ENCODE measurements at regions not wholly inside any gene's neighbourhood (a gene's known extent, or its start where the extent isn't known, plus 50 kb on each side); places are given as distances from the start of the nearest gene placed in this dataset.
"Not testable (repeated sequence)": the region's sequence is repeated elsewhere in the genome, so short reads cannot be mapped to it uniquely, and the experiment has no call there.

DNA sequence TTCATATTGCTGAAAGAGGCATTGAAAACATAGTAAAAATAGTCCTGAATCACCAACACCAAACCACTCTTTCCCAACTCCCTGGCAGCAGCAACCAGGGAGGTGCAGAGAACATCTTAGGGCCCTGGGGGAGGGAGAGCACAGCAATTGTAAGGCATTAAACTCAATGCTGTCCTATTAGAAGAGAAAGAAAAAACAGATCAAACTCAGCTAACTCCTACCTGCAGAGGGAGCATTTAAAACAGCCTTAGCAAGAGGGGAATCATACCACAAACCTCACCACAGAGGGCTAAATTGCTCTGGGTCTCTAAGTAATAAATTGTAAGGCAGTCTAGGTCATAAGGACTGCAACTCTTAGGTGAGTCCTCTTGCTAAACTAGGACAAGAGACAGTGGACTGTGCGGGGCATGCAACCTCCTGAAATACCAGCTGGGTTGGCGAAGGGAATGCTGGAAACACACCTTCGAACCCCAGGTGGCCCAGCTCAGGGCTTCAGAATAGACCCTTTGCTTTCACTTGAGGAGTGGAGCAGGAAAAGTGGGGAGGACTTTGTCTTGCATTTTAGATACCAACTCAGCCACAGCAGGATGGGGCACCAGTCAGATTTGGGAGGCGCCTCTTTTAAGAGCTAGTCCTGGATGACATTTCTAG, 697.1 kb upstream of the FAT3 start:
- H3K27me3 Mint-ChIP-seq (ENCODE audit: unreplicated experiment) = no peaks in the 10 kb centered on the region
- H3K27ac Mint-ChIP-seq (ENCODE audit: unreplicated experiment) = no peak overlapping the region
- no peaks in the 10 kb centered on the region for H3K9me3 Mint-ChIP-seq (ENCODE audit: unreplicated experiment)
- DNase-seq (ENCODE audit: low spot score) = no peak
- H3K4me1 Mint-ChIP-seq (ENCODE audit: unreplicated experiment) = no peaks in the 10 kb centered on the region
- H3K4me3 Mint-ChIP-seq (ENCODE audit: unreplicated experiment) = no peak overlapping the region
- H3K36me3 Mint-ChIP-seq (ENCODE audit: low read depth, unreplicated experiment) = no peaks in the 10 kb centered on the region
- TF ChIP-seq, protein P1, sequence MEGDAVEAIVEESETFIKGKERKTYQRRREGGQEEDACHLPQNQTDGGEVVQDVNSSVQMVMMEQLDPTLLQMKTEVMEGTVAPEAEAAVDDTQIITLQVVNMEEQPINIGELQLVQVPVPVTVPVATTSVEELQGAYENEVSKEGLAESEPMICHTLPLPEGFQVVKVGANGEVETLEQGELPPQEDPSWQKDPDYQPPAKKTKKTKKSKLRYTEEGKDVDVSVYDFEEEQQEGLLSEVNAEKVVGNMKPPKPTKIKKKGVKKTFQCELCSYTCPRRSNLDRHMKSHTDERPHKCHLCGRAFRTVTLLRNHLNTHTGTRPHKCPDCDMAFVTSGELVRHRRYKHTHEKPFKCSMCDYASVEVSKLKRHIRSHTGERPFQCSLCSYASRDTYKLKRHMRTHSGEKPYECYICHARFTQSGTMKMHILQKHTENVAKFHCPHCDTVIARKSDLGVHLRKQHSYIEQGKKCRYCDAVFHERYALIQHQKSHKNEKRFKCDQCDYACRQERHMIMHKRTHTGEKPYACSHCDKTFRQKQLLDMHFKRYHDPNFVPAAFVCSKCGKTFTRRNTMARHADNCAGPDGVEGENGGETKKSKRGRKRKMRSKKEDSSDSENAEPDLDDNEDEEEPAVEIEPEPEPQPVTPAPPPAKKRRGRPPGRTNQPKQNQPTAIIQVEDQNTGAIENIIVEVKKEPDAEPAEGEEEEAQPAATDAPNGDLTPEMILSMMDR (IDR thresholded peaks at IDR 0.05; ENCODE audit: unreplicated experiment) = no peak

GRCh38 chr11:91513734-91514133, 710.9 kb upstream of the FAT3 start:
- Mint-ChIP-seq H3K9me3 (ENCODE audit: unreplicated experiment) (no peaks in the 10 kb centered on the region), H3K4me1 (ENCODE audit: unreplicated experiment) (no peaks in the 10 kb centered on the region), H3K27ac (ENCODE audit: unreplicated experiment) (no peak overlapping the region), H3K4me3 (ENCODE audit: unreplicated experiment) (no peak overlapping the region), H3K27me3 (ENCODE audit: unreplicated experiment) (no peaks in the 10 kb centered on the region), H3K36me3 (ENCODE audit: low read depth, unreplicated experiment) (no peaks in the 10 kb centered on the region)
- no peak for DNase-seq (ENCODE audit: low spot score)
- TF ChIP-seq, protein P1 (IDR thresholded peaks at IDR 0.05; ENCODE audit: unreplicated experiment) = no peak

- Mint-ChIP-seq H3K27me3 (ENCODE audit: unreplicated experiment) (no peaks in the 10 kb centered on the region), H3K4me1 (ENCODE audit: unreplicated experiment) (no peaks in the 10 kb centered on the region), H3K36me3 (ENCODE audit: low read depth, unreplicated experiment) (no peaks in the 10 kb centered on the region), H3K27ac (ENCODE audit: unreplicated experiment) (no peak overlapping the region), H3K9me3 (ENCODE audit: unreplicated experiment) (no peaks in the 10 kb centered on the region), H3K4me3 (ENCODE audit: unreplicated experiment) (no peak overlapping the region)
- DNase-seq (ENCODE audit: low spot score) = no peak
- TF ChIP-seq, protein P1 (IDR thresholded peaks at IDR 0.05; ENCODE audit: unreplicated experiment) = no peak
These were observed 726.8 kb upstream of the FAT3 start for GRCh38 chr11:91497847-91498246.

DNA sequence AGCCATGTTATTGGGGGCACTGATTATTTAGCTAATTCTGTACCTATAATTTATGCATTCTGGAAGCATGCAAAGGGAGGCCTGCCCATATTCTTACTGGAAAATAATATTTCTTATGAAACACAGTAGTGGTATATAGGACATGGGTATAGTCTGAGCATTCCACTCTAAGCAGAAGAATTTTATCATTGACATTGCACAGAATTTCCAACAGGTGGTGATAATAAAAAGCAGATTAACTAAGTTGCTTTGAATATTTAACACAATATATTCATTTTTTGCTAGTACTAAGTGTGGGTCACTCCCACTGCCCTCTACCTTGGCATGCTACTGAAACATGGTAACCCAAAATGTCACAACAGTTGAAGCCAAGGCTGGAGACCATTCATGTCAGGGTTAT, 728.8 kb upstream of the FAT3 start:
- no peak for DNase-seq (ENCODE audit: low spot score)

GRCh38 chr11:91489989-91490388, 734.6 kb upstream of the FAT3 start:
- H3K27me3 Mint-ChIP-seq (ENCODE audit: unreplicated experiment) = no peaks in the 10 kb centered on the region
- no peaks in the 10 kb centered on the region for H3K36me3 Mint-ChIP-seq (ENCODE audit: low read depth, unreplicated experiment)
- no peaks in the 10 kb centered on the region for H3K9me3 Mint-ChIP-seq (ENCODE audit: unreplicated experiment)
- DNase-seq (ENCODE audit: low spot score) = no peak
- no peak overlapping the region for H3K27ac Mint-ChIP-seq (ENCODE audit: unreplicated experiment)
- TF ChIP-seq, protein P1 (IDR thresholded peaks at IDR 0.05; ENCODE audit: unreplicated experiment) = no peak
- H3K4me1 Mint-ChIP-seq (ENCODE audit: unreplicated experiment) = no peaks in the 10 kb centered on the region
- no peak overlapping the region for H3K4me3 Mint-ChIP-seq (ENCODE audit: unreplicated experiment)

More for the DNA sequence above, 728.8 kb upstream of the FAT3 start:
- H3K36me3 Mint-ChIP-seq (ENCODE audit: low read depth, unreplicated experiment) = no peaks in the 10 kb centered on the region
- H3K9me3 Mint-ChIP-seq (ENCODE audit: unreplicated experiment) = no peaks in the 10 kb centered on the region
- H3K4me3 Mint-ChIP-seq (ENCODE audit: unreplicated experiment) = no peak overlapping the region
- TF ChIP-seq, protein P1 (IDR thresholded peaks at IDR 0.05; ENCODE audit: unreplicated experiment) = no peak
- H3K27ac Mint-ChIP-seq (ENCODE audit: unreplicated experiment) = no peak overlapping the region
- no peaks in the 10 kb centered on the region for H3K4me1 Mint-ChIP-seq (ENCODE audit: unreplicated experiment)
- no peaks in the 10 kb centered on the region for H3K27me3 Mint-ChIP-seq (ENCODE audit: unreplicated experiment)

DNA sequence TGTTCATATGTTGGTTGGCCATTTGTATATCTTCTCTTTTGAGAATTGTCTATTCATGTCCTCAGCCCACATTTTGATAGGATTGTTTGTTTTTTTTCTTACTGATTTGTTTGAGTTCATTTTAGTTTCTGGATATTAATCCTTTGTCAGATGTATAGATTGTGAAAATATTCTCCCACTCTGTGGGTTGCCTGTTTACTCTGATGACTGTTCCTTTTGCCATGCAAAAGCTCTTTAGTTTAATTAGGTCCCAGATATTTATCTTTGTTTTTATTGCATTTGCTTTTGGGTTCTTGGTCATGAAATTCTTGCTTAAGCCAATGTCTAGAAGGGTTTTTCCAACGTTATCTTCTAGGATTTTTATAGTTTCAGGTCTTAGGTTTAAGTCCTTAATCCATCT, 740.7 kb upstream of the FAT3 start:
- not testable (repeated sequence) for H3K4me3 Mint-ChIP-seq (ENCODE audit: unreplicated experiment); DNase-seq (ENCODE audit: low spot score); H3K9me3 Mint-ChIP-seq (ENCODE audit: unreplicated experiment); H3K4me1 Mint-ChIP-seq (ENCODE audit: unreplicated experiment); H3K27me3 Mint-ChIP-seq (ENCODE audit: unreplicated experiment); H3K36me3 Mint-ChIP-seq (ENCODE audit: low read depth, unreplicated experiment); H3K27ac Mint-ChIP-seq (ENCODE audit: unreplicated experiment)

- not testable (repeated sequence) for DNase-seq (ENCODE audit: low spot score); H3K36me3 Mint-ChIP-seq (ENCODE audit: low read depth, unreplicated experiment); H3K27ac Mint-ChIP-seq (ENCODE audit: unreplicated experiment); H3K4me1 Mint-ChIP-seq (ENCODE audit: unreplicated experiment); H3K4me3 Mint-ChIP-seq (ENCODE audit: unreplicated experiment); H3K27me3 Mint-ChIP-seq (ENCODE audit: unreplicated experiment); H3K9me3 Mint-ChIP-seq (ENCODE audit: unreplicated experiment)
These were observed 742.7 kb upstream of the FAT3 start for GRCh38 chr11:91481875-91482274.
